ENCODE measurements at regions not wholly inside any gene's neighbourhood (a gene's known extent, or its start where the extent isn't known, plus 50 kb on each side); places are given as distances from the start of the nearest gene placed in this dataset.
A peak's percentile ranks its signal among the peaks of the same experiment; 100 is the strongest.

DNA sequence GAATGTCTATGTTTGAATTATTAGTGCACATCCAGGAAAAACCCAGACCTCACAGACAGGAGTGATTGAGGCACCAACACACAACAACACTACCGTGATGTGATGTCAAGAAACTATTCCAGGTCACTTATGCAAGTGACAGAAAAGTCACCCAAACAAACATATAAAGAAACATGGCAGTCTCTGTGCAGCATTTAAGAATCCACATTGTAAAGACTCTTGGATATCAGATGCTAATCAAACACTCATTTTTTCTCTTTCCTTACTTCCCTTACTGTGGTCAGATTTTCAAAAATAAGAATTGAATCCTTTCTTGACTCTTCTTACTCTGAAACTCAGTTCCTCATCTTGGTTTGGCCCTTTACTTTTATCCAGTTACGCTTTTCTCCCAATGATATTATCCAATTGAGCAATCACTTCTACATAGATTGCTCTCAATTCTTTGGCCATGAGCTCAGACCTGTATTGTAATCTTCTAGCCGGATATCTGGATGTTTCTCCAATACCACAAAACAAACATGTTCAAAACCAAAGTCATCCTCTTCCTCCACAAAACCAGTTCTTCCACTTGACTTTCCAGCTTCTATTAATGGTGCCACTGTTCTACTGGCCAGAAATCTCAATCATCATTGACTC is 115.4 kb downstream of the DUSP6 start:
- no peak overlapping the region for H3K27ac ChIP-seq
- TF ChIP-seq, protein P1, sequence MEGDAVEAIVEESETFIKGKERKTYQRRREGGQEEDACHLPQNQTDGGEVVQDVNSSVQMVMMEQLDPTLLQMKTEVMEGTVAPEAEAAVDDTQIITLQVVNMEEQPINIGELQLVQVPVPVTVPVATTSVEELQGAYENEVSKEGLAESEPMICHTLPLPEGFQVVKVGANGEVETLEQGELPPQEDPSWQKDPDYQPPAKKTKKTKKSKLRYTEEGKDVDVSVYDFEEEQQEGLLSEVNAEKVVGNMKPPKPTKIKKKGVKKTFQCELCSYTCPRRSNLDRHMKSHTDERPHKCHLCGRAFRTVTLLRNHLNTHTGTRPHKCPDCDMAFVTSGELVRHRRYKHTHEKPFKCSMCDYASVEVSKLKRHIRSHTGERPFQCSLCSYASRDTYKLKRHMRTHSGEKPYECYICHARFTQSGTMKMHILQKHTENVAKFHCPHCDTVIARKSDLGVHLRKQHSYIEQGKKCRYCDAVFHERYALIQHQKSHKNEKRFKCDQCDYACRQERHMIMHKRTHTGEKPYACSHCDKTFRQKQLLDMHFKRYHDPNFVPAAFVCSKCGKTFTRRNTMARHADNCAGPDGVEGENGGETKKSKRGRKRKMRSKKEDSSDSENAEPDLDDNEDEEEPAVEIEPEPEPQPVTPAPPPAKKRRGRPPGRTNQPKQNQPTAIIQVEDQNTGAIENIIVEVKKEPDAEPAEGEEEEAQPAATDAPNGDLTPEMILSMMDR (conservative IDR thresholded peaks at IDR 0.05): no peak

DNA sequence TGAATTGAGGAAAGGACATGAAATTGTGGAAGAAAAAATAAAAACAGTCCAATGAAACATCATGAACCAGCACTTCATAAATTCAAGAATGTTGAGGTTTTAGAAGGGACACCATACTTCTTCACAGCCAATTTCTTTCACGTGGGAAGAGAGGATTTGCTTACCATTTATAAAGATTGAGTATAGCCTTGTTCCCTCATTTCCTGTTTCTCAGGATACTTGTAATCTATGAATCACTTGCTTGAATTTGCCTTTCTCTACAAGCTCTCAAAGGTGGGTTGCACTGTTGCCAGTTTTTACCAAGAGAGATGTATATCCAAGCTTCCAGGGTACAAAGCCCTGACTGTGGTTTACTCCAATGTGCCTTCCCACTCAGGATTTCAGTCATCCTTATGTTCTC is 116.1 kb downstream of the DUSP6 start:
- no peak overlapping the region for H3K27ac ChIP-seq
- TF ChIP-seq, protein P1 (conservative IDR thresholded peaks at IDR 0.05): no peak

DNA sequence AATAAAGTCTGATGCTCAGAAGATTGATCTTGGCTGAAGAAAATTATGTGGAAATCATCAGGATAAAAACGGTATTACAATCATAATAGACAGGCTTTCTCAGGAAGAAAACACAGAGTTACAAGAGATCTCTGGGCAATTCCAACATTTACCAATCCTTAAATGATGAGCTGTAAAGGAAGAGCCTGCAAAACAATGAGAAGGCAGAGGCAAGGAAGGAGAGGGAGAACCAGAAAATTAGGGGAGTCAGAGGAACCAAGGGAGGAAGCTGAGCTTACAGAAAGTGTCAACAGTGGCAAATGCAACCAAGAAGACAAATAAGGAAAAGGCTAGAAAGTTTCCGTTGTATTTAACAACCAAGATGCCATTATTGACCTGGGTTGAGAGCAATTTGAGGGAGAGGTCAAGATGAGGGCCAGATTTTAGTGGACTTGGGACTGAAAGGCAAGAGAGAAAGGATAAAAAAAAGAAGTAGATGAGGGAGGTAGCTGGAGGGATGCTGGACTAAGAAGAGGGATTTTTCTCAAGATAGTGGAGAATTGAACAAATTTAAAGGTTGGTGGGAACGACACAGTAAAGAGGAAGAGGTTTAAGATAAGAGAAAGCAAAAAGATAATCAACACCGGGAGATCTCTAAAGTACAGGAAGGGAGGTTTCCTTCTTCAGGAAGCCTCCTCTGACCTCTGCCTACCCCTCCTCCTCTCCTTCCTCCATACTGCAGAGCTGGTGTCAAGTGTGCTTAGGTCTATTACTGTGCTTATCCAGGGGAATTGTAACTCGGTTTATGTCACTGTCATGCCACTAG is 116.9 kb downstream of the DUSP6 start:
- TF ChIP-seq, protein P1 (conservative IDR thresholded peaks at IDR 0.05): no peak
- H3K27ac ChIP-seq: no peak overlapping the region

DNA sequence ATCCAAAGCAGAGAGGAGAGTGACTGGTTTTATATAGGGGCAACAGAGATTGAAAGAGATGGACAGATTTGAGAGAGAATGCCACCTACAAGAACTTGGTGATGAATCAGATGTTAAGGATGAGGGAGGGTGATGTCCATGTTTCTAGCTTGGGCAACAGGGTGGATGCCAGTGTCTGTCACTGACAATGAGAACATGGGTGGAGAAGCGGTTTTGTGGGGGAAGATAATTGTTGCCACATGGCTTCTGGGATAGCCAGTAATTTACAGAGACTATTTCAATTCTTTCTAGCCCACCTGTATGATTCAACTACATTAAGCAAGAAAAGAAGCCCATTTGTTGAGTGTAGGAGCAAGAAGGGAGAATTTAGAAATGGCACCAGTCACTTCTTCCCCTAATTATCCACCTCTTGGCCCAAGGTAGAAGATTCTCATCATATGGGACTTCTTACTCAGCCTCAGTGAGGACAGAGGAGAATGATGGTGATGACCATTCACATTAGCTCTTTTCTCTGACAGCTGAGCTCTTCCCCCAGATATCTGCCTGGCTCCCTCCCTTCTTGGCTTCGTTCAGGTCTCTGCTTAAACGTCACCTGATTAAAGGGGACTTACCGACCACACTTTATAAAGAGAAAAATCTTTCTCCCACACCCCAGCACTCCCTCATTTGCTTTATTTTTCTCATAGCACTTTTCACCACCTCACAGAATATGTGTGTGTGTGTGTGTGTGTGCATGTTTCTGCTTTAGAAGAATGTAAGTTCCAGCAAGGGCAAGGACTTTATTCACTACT is 117.8 kb downstream of the DUSP6 start:
- TF ChIP-seq, protein P1 (conservative IDR thresholded peaks at IDR 0.05): no peak
- H3K27ac ChIP-seq: no peak overlapping the region

DNA sequence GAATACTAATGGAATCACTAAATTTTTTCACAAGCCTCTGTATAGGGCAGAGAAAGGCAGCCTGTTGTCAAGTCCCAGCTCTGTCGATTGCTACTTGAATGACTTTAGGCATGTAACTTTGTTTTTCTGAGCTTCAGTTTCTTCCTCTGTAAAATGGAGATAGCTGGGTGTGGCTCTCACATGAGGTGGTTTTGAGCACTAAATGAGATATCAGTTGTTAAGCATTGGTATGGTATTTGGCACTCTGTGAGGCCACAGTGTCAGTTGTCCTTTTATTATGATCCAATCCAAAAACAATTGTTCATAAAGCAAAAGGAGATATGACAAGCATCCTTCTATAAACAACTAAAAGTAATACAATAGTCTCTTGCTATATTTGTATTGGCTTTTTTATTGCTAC is 120.6 kb downstream of the DUSP6 start:
- TF ChIP-seq, protein P1 (conservative IDR thresholded peaks at IDR 0.05): no peak
- H3K27ac ChIP-seq: peak overlapping the region; percentile 47

DNA sequence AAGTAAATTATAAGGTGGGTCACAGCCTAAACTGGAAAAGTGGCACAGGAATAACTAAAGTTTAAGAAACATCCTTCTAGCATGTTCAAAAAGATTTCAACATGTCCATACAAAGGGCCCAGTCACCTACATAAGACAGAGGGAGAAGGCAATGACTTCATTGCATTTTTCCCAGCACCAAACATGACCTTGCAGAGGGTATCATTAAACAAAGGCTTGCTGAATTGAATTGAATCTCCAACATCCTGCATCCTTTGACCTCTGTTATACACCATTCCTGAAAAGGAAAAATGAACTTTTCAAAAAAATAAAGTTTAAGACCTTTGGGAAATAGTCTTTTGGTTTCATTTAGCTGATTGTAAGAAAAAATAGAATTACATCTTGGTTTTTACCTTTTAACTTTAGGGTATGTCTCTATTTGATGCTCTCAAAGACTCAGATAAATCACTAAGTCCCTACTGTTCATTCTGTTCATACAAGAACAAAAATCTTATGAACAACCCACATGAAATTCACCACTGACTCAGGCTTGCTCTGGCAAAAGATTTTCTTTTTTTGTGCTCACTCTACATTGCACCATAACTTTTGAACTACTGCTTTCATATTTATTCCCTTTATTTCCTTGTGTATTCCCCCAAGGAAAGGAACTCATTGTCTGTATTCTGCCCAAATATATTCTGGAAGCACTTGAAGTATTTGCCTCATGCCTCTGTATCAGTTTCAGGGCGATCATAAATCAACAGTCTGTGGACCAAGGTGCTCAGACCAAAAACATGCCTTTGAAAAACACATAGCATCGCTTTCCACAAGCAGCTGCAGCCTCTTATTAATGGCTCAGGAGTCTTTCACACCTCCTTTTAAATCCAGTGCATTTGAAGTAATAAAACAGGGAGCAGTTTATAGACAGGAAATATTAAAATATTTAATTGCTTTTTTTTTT is 121.7 kb downstream of the DUSP6 start:
- peak overlapping the region; percentile 47 for H3K27ac ChIP-seq
- TF ChIP-seq, protein P1 (conservative IDR thresholded peaks at IDR 0.05): no peak

All from VCaP (cell line).